ENCODE measurements at regions not wholly inside any gene's neighbourhood (a gene's known extent, or its start where the extent isn't known, plus 50 kb on each side); places are given as distances from the start of the nearest gene placed in this dataset.

DNA sequence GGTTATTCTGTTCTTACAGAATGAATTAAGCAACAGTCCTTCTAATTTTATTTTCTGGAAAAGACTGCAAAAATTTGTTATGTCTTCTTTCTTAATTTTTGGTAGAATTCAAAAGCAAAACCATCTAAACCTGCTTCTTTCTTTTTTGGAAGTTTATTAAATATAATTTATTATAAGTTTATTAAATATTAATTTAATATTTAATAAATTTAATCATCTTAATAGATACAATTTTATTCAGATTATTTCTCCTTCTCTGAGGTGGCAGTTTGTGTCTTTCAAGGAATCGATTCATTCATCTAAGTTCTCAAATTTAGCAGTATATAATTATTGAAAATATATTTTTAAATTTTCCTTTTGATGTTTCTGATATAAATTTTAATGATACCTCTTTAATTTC is 837.5 kb upstream of the LRRC4C start:
- Histone ChIP-seq H3K9me3 (replicated peaks; ENCODE audit: control insufficient read depth, insufficient read depth, low read length) (no peaks in the 10 kb centered on the region), H3K27ac (ENCODE audit: insufficient read depth, low read depth, low read length) (no peak overlapping the region), H3K4me2 (ENCODE audit: insufficient read depth, low read length) (no peak overlapping the region), H3K9me1 (replicated peaks; ENCODE audit: control insufficient read depth, extremely low read depth, insufficient read depth, low read length) (no peaks in the 10 kb centered on the region), H2AFZ (ENCODE audit: low read depth, low read length) (no peak overlapping the region), H3K27me3 (ENCODE audit: control insufficient read depth in 2 of 2, insufficient read depth in 2 of 2, low read length in 2 of 2) (no peaks in the 10 kb centered on the region), H4K20me1 (replicated peaks; ENCODE audit: control insufficient read depth, extremely low read depth, insufficient read depth, low read length) (no peaks in the 10 kb centered on the region), H3K4me3 (replicated peaks in 1 of 3; ENCODE audit: insufficient read depth in 1 of 3, low read depth in 1 of 3, low read length in 3 of 3) (no peak overlapping the region), H3K36me3 (ENCODE audit: control insufficient read depth in 2 of 2, extremely low read depth in 1 of 2, insufficient read depth in 2 of 2, low read length in 2 of 2) (no peaks in the 10 kb centered on the region), H3K4me1 (ENCODE audit: control insufficient read depth, extremely low read depth, insufficient read depth, low read length) (no peaks in the 10 kb centered on the region), H3K79me2 (ENCODE audit: control insufficient read depth, insufficient read depth, low read length) (no peaks in the 10 kb centered on the region), H3K9ac (replicated peaks; ENCODE audit: extremely low read depth, insufficient read depth, low read length) (no peak overlapping the region)
- no TSS peak for BruUV-seq (replicated peaks)
- ChIA-PET POLR2A (no interaction called here), CTCF (no interaction called here)
- dilution Hi-C loops (cut with MboI; ENCODE audit: extremely low pct_ligation_motif_present, low sequenced_read_pairs) (no loop called here), intact Hi-C loops (cut with micrococcal nuclease) (no loop called here)
- FAIRE-seq = no peak
- TF ChIP-seq, protein P1, sequence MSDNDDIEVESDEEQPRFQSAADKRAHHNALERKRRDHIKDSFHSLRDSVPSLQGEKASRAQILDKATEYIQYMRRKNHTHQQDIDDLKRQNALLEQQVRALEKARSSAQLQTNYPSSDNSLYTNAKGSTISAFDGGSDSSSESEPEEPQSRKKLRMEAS (IDR thresholded peaks at IDR 0.05; ENCODE audit: insufficient read depth, insufficient read length) = no peak
- no peak for TF ChIP-seq EZH2 (IDR thresholded peaks at IDR 0.05; ENCODE audit: borderline replicate concordance, low read depth, low read length, severe bottlenecking)
- no peak for TF ChIP-seq JUN (IDR thresholded peaks at IDR 0.05; ENCODE audit: borderline replicate concordance, insufficient read depth, insufficient read length, low read depth)
- TF ChIP-seq POLR2AphosphoS5 (IDR thresholded peaks at IDR 0.05; ENCODE audit: insufficient read depth, low read depth, low read length) = no peak
- no peak for TF ChIP-seq CTCF (IDR thresholded peaks at IDR 0.05; ENCODE audit: extremely low read depth in 1 of 2, insufficient read depth in 1 of 2, low read depth in 1 of 2, low read length in 2 of 2)
- no peak for TF ChIP-seq GATA2 (IDR thresholded peaks at IDR 0.05; ENCODE audit: insufficient read depth, insufficient read length, low read depth, low read length)
- TF ChIP-seq POLR2A (IDR thresholded peaks at IDR 0.05; ENCODE audit: low read depth, low read length) = no peak
- no peak for TF ChIP-seq MYC (IDR thresholded peaks at IDR 0.05; ENCODE audit: low read depth, low read length)
- TF ChIP-seq FOS (IDR thresholded peaks at IDR 0.05; ENCODE audit: borderline replicate concordance, insufficient read depth, low read length) = no peak
- DNase-seq (ENCODE audit: low read depth, low spot score) = no peak

All from endothelial cell of umbilical vein (primary cell).